Keratinocyte (primary cell): ENCODE measurements at regions not wholly inside any gene's neighbourhood (a gene's known extent, or its start where the extent isn't known, plus 50 kb on each side); places are given as distances from the start of the nearest gene placed in this dataset.
"Not testable (repeated sequence)": the region's sequence is repeated elsewhere in the genome, so short reads cannot be mapped to it uniquely, and the experiment has no call there.

Experiments used
- DNase-seq: peaks from one replicate; pipeline ENCODE4 v3.0.0-alpha.2; 2011; ENCODE audit warnings: low read depth, missing footprints, low spot score
- FAIRE-seq: peaks from 2 replicates; lab custom pipeline; 2011; peaks lifted over from hg19 to GRCh38; lab: Jason Lieb, UNC
- H2AFZ ChIP-seq: 2 replicates; pipeline ENCODE4 v1.6.0; 2012; ENCODE audit warnings: low read length, control low read depth, inconsistent platforms; ENCODE audit not compliant: control insufficient read depth
- H3K27ac ChIP-seq: 2 replicates; pipeline ENCODE4 v1.5.1; 2011; ENCODE audit warnings: low read length; ENCODE audit not compliant: control insufficient read depth, insufficient read depth
- H3K27me3 ChIP-seq: 3 replicates; pipeline ENCODE4 v1.6.0; 2011; ENCODE audit warnings: low read length; ENCODE audit not compliant: control insufficient read depth, insufficient read depth; ENCODE audit errors: extremely low read depth
- H3K36me3 ChIP-seq, 2 experiments: 2 replicates in 1 of 2; 3 replicates in 1 of 2; pipeline ENCODE4 v1.5.1; 2011; ENCODE audit warnings: low read length in 2 of 2, mild to moderate bottlenecking in 1 of 2; ENCODE audit not compliant: control insufficient read depth in 2 of 2, insufficient read depth in 2 of 2; ENCODE audit errors: extremely low read depth in 1 of 2
- H3K4me1 ChIP-seq: 3 replicates; pipeline ENCODE4 v1.5.1; 2011; ENCODE audit warnings: low read length; ENCODE audit not compliant: control insufficient read depth, insufficient read depth; ENCODE audit errors: extremely low read depth
- H3K4me2 ChIP-seq: 3 replicates; pipeline ENCODE4 v1.6.0; 2011; ENCODE audit warnings: low read depth, low read length; ENCODE audit not compliant: control insufficient read depth, insufficient read depth; ENCODE audit errors: extremely low read depth
- H3K4me3 ChIP-seq, 3 experiments: fragments of 200-600 bp in 1 of 3; sonication (generic) in 1 of 3; 2 replicates in 2 of 3; 3 replicates in 1 of 3; pipeline ENCODE4 v1.5.1; 2011 to 2016; ENCODE audit warnings: low read length in 3 of 3, mild to moderate bottlenecking in 3 of 3, control low read depth in 2 of 3, inconsistent platforms in 1 of 3, low read depth in 1 of 3, mixed read lengths in 1 of 3, mixed run types in 1 of 3, moderate library complexity in 1 of 3; ENCODE audit not compliant: control insufficient read depth in 2 of 3, insufficient read depth in 2 of 3; ENCODE audit errors: extremely low read depth in 1 of 3
- H3K79me2 ChIP-seq: 2 replicates; pipeline ENCODE4 v1.6.0; 2012; ENCODE audit warnings: low read length; ENCODE audit not compliant: control insufficient read depth, insufficient read depth
- H3K9ac ChIP-seq: 3 replicates; pipeline ENCODE4 v1.6.0; 2011; ENCODE audit warnings: low read length; ENCODE audit not compliant: control insufficient read depth, insufficient read depth; ENCODE audit errors: extremely low read depth
- H3K9me1 ChIP-seq: 3 replicates; pipeline ENCODE4 v1.6.0; 2011; ENCODE audit warnings: low read length; ENCODE audit not compliant: control insufficient read depth, insufficient read depth; ENCODE audit errors: extremely low read depth
- H3K9me3 ChIP-seq: 2 replicates; pipeline ENCODE4 v1.5.1; 2012; ENCODE audit warnings: low read depth, low read length; ENCODE audit not compliant: control insufficient read depth
- H4K20me1 ChIP-seq: 3 replicates; pipeline ENCODE4 v1.6.0; 2011; ENCODE audit warnings: low read length; ENCODE audit not compliant: control insufficient read depth, insufficient read depth; ENCODE audit errors: extremely low read depth
- EZH2 ChIP-seq: IDR thresholded peaks from one replicate; pipeline ENCODE4 v1.6.1; 2012; ENCODE audit warnings: inconsistent platforms, mild to moderate bottlenecking, low read length, moderate library complexity
- dilution Hi-C: fragments of 300-500 bp; cut with MboI; formaldehyde crosslinking; loops from one replicate; pipeline ENCODE4 v1.7.0; 2020; ENCODE audit warnings: low sequenced_read_pairs; ENCODE audit not compliant: extremely low pct_ligation_motif_present
- TF ChIP-seq, protein P1 (sequence below), 3 experiments: IDR thresholded peaks in 1 of 3; conservative IDR thresholded peaks in 1 of 3; optimal IDR thresholded peaks in 1 of 3; 2 replicates in 2 of 3; 3 replicates in 1 of 3; pipeline versions ENCODE3 to v1.5.1; 2011; ENCODE audit warnings: low read length in 3 of 3, mild to moderate bottlenecking in 3 of 3, moderate library complexity in 2 of 3, control low read depth in 1 of 3, inconsistent platforms in 1 of 3; ENCODE audit not compliant: insufficient read depth in 2 of 3; ENCODE audit errors: extremely low read depth in 1 of 3

DNA sequence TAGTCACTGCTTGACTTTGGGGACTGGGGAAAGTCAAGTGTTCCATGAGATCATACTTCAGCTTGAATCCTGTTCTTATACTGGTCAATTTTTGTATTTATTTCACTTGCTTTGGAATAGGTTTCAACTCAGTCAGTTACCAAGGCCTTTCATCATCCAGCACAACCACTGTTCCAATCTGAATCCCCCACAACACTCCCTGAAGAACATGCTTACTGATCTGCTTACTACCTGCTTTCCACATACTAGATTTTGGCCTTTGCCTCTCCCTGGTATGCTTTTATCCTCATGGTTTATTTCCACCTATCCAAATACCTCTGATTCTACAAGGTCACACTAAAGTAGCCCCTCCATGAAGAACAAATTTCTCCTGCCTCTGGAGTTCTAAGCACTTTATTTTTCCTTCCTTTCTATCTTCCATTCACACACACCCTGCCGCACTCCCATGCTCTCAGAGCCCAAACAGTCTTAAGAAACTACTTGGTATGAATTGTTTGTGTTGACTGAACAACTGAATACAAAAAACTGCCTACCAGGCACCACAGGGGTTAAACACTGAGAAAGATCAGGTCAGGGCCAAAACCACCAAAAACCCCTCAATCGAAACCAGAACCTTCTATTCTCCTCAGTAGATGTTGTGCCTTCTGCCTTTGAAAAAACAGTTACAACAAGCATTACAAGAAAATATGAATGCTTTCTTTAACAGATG, 178.1 kb downstream of the AVL9 start:
- H3K9ac ChIP-seq: no peak overlapping the region
- no peak overlapping the region for H3K27ac ChIP-seq
- H4K20me1 ChIP-seq: no peaks in the 10 kb centered on the region
- H3K36me3 ChIP-seq: no peaks in the 10 kb centered on the region
- H3K4me3 ChIP-seq: no peak overlapping the region
- H2AFZ ChIP-seq: no peak overlapping the region
- dilution Hi-C loops: no loop called here
- peaks cover 18% of the 10 kb centered on the region for H3K4me1 ChIP-seq
- H3K79me2 ChIP-seq: no peaks in the 10 kb centered on the region
- DNase-seq (no peak), FAIRE-seq (no peak)
- no peaks in the 10 kb centered on the region for H3K9me1 ChIP-seq
- no peaks in the 10 kb centered on the region for H3K9me3 ChIP-seq
- no peak overlapping the region for H3K4me2 ChIP-seq
- H3K27me3 ChIP-seq: no peaks in the 10 kb centered on the region
- TF ChIP-seq, protein P1, sequence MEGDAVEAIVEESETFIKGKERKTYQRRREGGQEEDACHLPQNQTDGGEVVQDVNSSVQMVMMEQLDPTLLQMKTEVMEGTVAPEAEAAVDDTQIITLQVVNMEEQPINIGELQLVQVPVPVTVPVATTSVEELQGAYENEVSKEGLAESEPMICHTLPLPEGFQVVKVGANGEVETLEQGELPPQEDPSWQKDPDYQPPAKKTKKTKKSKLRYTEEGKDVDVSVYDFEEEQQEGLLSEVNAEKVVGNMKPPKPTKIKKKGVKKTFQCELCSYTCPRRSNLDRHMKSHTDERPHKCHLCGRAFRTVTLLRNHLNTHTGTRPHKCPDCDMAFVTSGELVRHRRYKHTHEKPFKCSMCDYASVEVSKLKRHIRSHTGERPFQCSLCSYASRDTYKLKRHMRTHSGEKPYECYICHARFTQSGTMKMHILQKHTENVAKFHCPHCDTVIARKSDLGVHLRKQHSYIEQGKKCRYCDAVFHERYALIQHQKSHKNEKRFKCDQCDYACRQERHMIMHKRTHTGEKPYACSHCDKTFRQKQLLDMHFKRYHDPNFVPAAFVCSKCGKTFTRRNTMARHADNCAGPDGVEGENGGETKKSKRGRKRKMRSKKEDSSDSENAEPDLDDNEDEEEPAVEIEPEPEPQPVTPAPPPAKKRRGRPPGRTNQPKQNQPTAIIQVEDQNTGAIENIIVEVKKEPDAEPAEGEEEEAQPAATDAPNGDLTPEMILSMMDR (optimal IDR thresholded peaks at IDR 0.05 in 1 of 3, IDR thresholded peaks at IDR 0.05 in 1 of 3, conservative IDR thresholded peaks at IDR 0.05 in 1 of 3; ENCODE audit: extremely low read depth in 1 of 3, insufficient read depth in 2 of 3, low read length in 3 of 3): no peak
- TF ChIP-seq EZH2: no peak

DNA sequence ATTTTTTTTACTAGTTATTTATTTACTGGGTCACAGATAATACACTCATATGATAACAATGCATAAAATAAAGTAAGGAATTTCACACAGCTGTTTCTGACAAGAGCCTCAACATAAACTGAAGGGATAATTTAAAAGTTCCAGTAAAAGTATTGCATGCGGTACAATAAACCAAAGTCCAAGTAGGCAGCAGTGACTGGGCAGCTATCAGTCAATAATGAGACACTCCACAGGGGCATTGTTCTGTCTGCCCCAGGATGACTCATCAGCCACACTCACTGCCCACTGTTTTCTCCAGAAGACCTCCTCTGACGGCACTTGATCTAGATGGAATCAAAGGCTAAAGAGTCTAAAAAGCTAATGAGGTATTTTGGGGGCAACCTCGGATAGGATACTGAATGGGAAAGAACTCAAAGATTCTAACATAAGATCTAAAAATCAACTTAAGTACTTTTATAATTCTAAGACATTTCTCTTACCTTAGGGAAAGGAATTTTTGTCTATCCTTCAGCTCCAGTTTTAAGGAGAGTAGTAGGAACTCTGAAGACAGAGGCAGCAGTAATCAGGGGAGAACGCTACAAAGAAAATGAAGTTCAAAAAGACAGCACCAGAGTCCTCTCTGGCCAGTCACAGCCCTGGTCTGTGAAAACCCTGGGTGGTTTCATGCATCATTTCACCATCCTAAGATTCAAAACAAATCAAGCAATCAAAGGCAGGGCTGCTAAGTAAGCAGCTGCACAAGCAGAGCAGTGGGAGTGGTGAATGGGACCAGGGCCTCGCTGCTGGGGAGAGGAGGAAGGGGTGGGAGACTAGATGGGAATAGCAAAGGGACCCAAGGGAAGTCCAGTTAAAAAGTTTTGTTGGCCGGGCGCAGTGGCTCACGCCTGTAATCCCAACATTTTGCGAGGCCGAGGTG, 175.1 kb downstream of the AVL9 start:
- no peaks in the 10 kb centered on the region for H4K20me1 ChIP-seq
- H3K27me3 ChIP-seq: no peaks in the 10 kb centered on the region
- TF ChIP-seq, protein P1 (optimal IDR thresholded peaks at IDR 0.05 in 1 of 3, IDR thresholded peaks at IDR 0.05 in 1 of 3, conservative IDR thresholded peaks at IDR 0.05 in 1 of 3; ENCODE audit: extremely low read depth in 1 of 3, insufficient read depth in 2 of 3, low read length in 3 of 3): no peak
- TF ChIP-seq EZH2: no peak
- no peaks in the 10 kb centered on the region for H3K9me1 ChIP-seq
- no peaks in the 10 kb centered on the region for H3K36me3 ChIP-seq
- H3K4me2 ChIP-seq: no peak overlapping the region
- H3K9ac ChIP-seq: no peak overlapping the region
- no peaks in the 10 kb centered on the region for H3K79me2 ChIP-seq
- no peak overlapping the region for H3K4me3 ChIP-seq
- DNase-seq: no peak
- no peak overlapping the region for H2AFZ ChIP-seq
- H3K4me1 ChIP-seq: peaks cover 19% of the 10 kb centered on the region
- H3K9me3 ChIP-seq: no peaks in the 10 kb centered on the region
- dilution Hi-C loops: no loop called here
- FAIRE-seq: no peak
- no peak overlapping the region for H3K27ac ChIP-seq

DNA sequence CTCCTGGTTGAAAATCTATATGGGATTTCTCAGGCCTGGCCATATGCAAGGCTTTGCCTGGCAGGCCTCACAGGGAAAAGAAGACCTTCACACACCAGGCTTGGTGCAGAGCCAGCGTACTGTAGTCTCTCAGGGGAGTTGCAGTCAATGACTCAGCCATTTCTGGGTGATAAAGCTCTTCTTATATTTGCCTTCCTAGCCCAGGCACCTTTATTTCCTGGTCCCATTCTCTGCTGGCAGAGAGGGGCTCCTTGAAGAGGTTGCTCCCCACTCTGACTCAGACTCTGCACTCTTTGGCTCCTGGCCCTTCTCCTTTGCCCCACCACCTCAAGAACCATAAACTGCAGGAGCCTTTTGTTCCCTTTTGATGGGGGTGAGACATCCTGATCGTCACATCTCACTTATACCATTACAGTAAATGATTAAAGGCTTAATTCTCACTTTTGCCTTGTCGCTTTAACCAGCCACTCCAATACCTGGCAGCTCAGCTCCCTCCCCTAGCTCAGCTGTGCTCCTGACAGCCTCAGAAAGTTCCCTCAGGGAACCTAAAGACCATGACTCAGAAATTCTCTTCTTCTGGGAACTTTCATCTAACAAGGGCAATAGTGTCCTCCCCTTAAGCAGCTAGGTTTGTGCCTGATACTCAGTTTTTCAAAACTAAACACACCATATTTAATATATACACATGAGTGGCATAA, 174.0 kb downstream of the AVL9 start:
- Histone ChIP-seq H3K4me1 (peaks cover 19% of the 10 kb centered on the region), H3K27ac (peak overlapping the region; percentile 79), H3K4me2 (peak overlapping the region; percentile 69), H3K9ac (peak overlapping the region; percentile 33), H3K4me3 (peak overlapping the region in 1 of 3 experiments; percentile 14), H2AFZ (peak overlapping the region; percentile 56)
- FAIRE-seq: peak; percentile 82
- DNase-seq, H3K36me3 ChIP-seq, H3K79me2 ChIP-seq, H3K27me3 ChIP-seq, H3K9me1 ChIP-seq, H3K9me3 ChIP-seq, dilution Hi-C loops, H4K20me1 ChIP-seq: not testable (repeated sequence)
